GM23338 (cell line): ENCODE measurements at regions not wholly inside any gene's neighbourhood (a gene's known extent, or its start where the extent isn't known, plus 50 kb on each side); places are given as distances from the start of the nearest gene placed in this dataset.

Experiments
- ATAC-seq: fragments of 200-7000 bp; cut with Tn5 transposase; 3 replicates; pipeline ENCODE4 v1.9.1; 2020
- DNase-seq: peaks from one replicate; pipeline ENCODE4 v3.0.0-alpha.2; 2015; ENCODE audit warnings: low spot score
- H2AFZ ChIP-seq: fragments of 200-600 bp; sonication (generic); 2 replicates; pipeline ENCODE4 v1.8.0; 2016; ENCODE audit warnings: antibody characterized with exemption, mild to moderate bottlenecking, moderate library complexity
- H3F3A ChIP-seq: fragments of 200-600 bp; sonication (generic); replicated peaks from 2 replicates; pipeline ENCODE4 v1.8.0; 2017; ENCODE audit warnings: antibody characterized with exemption, mixed run types, low read depth
- H3K27ac ChIP-seq: fragments of 200-600 bp; sonication (generic); 2 replicates; pipeline ENCODE4 v1.6.1; 2016; ENCODE audit warnings: low read depth
- H3K27me3 ChIP-seq: fragments of 200-600 bp; sonication (generic); 2 replicates; pipeline ENCODE4 v1.8.0; 2016; ENCODE audit warnings: mild to moderate bottlenecking, mixed run types, moderate library complexity; ENCODE audit not compliant: insufficient read depth
- H3K36me3 ChIP-seq: fragments of 200-600 bp; sonication (generic); 2 replicates; pipeline ENCODE4 v1.8.0; 2016; ENCODE audit warnings: mild to moderate bottlenecking; ENCODE audit not compliant: insufficient read depth
- H3K4me1 ChIP-seq: fragments of 200-600 bp; sonication (generic); 2 replicates; pipeline ENCODE4 v1.8.0; 2016; ENCODE audit warnings: mild to moderate bottlenecking, moderate library complexity; ENCODE audit not compliant: insufficient read depth
- H3K4me2 ChIP-seq: fragments of 200-600 bp; sonication (generic); 2 replicates; pipeline ENCODE4 v1.7.1; 2017; ENCODE audit warnings: mixed run types
- H3K4me3 ChIP-seq: fragments of 200-600 bp; sonication (generic); 2 replicates; pipeline ENCODE4 v1.6.1; 2016; ENCODE audit warnings: mixed run types
- H3K79me2 ChIP-seq: fragments of 200-600 bp; sonication (generic); replicated peaks from 2 replicates; pipeline ENCODE4 v1.8.0; 2017; ENCODE audit warnings: mild to moderate bottlenecking; ENCODE audit not compliant: insufficient read depth
- H3K9me2 ChIP-seq: fragments of 200-600 bp; sonication (generic); 2 replicates; pipeline ENCODE4 v1.8.0; 2017; ENCODE audit not compliant: insufficient read depth
- H4K20me1 ChIP-seq: fragments of 200-600 bp; sonication (generic); replicated peaks from 2 replicates; pipeline ENCODE4 v1.8.0; 2017; ENCODE audit warnings: mild to moderate bottlenecking; ENCODE audit not compliant: insufficient read depth
- H3K27ac Mint-ChIP-seq: 2 replicates; pipeline ENCODE4 v1.8.0; 2020; ENCODE audit warnings: inconsistent platforms, mild to moderate bottlenecking, moderate library complexity, mixed read lengths
- H3K27me3 Mint-ChIP-seq: 3 replicates; pipeline ENCODE4 v1.8.0; 2022; ENCODE audit warnings: low read depth, mild to moderate bottlenecking, moderate library complexity, mixed read lengths, inconsistent platforms; ENCODE audit not compliant: insufficient read depth, poor library complexity
- H3K36me3 Mint-ChIP-seq: 3 replicates; pipeline ENCODE4 v1.8.0; 2021; ENCODE audit warnings: low read depth, mild to moderate bottlenecking, inconsistent platforms, moderate library complexity, mixed read lengths
- H3K4me1 Mint-ChIP-seq: 3 replicates; pipeline ENCODE4 v1.8.0; 2020; ENCODE audit warnings: mild to moderate bottlenecking, inconsistent platforms, mixed read lengths
- H3K4me3 Mint-ChIP-seq: 3 replicates; pipeline ENCODE4 v1.8.0; 2021; ENCODE audit warnings: moderate library complexity, mild to moderate bottlenecking, inconsistent platforms, mixed read lengths
- H3K9me3 Mint-ChIP-seq: 3 replicates; pipeline ENCODE4 v1.8.0; 2020; ENCODE audit warnings: moderate library complexity, mild to moderate bottlenecking, inconsistent platforms, mixed read lengths
- CREB1 ChIP-seq: fragments of 250-450 bp; sonication (Bioruptor Pico); IDR thresholded peaks from 2 replicates; pipeline ENCODE4 v1.5.0; 2020; ENCODE audit warnings: low read depth, mild to moderate bottlenecking, moderate library complexity
- EZH2 ChIP-seq: fragments of 200-600 bp; sonication (generic); IDR thresholded peaks from one replicate; pipeline ENCODE4 v1.8.0; 2017; ENCODE audit warnings: antibody characterized with exemption, mild to moderate bottlenecking, low read depth; ENCODE audit not compliant: unreplicated experiment
- EZH2phosphoT487 ChIP-seq: fragments of 200-600 bp; sonication (generic); IDR thresholded peaks from one replicate; pipeline ENCODE4 v1.8.1; 2018; ENCODE audit warnings: antibody characterized with exemption; ENCODE audit not compliant: unreplicated experiment
- JUNB ChIP-seq: IDR thresholded peaks from one replicate; pipeline ENCODE4 v1.6.1; 2016; ENCODE audit warnings: antibody characterized with exemption; ENCODE audit not compliant: unreplicated experiment
- NANOG ChIP-seq: IDR thresholded peaks from 2 replicates; pipeline ENCODE4 v1.6.1; 2016; ENCODE audit warnings: antibody characterized with exemption, borderline replicate concordance
- POLR2AphosphoS5 ChIP-seq: IDR thresholded peaks from 2 replicates; pipeline ENCODE4 v1.6.1; 2016; ENCODE audit warnings: antibody characterized with exemption, low read depth
- STAT1 ChIP-seq: IDR thresholded peaks from one replicate; pipeline ENCODE4 v1.6.1; 2016; ENCODE audit warnings: antibody characterized with exemption; ENCODE audit not compliant: unreplicated experiment
- ZNF114 ChIP-seq: fragments of 250-450 bp; sonication (Bioruptor Pico); IDR thresholded peaks from 2 replicates; pipeline ENCODE4 v1.5.0; 2020; ENCODE audit warnings: mild to moderate bottlenecking, moderate library complexity
- ZNF331 ChIP-seq: fragments of 250-450 bp; sonication (Bioruptor Pico); IDR thresholded peaks from 2 replicates; pipeline ENCODE4 v1.5.0; 2020; ENCODE audit warnings: low read depth, mild to moderate bottlenecking, moderate library complexity
- TF ChIP-seq, protein P1 (sequence below): fragments of 250-450 bp; sonication (Bioruptor Pico); IDR thresholded peaks from 2 replicates; pipeline ENCODE4 v1.5.0; 2020; ENCODE audit warnings: mild to moderate bottlenecking, moderate library complexity
- TF ChIP-seq, protein P2 (sequence below): IDR thresholded peaks from one replicate; pipeline ENCODE4 v1.6.1; 2018; ENCODE audit warnings: antibody characterized with exemption; ENCODE audit not compliant: unreplicated experiment
- TF ChIP-seq, protein P3 (sequence below), 2 experiments: fragments of 200-600 bp in 1 of 2; sonication (generic) in 1 of 2; conservative IDR thresholded peaks; 2 replicates each; pipeline versions ENCODE4 v1.5.1 to v1.6.1; 2016 to 2017; ENCODE audit warnings: antibody characterized with exemption in 2 of 2, low read depth in 2 of 2, mild to moderate bottlenecking in 2 of 2, moderate library complexity in 1 of 2
- TF ChIP-seq, protein P4 (sequence below): IDR thresholded peaks from 2 replicates; pipeline ENCODE4 v1.6.1; 2016; ENCODE audit warnings: antibody characterized with exemption

DNA sequence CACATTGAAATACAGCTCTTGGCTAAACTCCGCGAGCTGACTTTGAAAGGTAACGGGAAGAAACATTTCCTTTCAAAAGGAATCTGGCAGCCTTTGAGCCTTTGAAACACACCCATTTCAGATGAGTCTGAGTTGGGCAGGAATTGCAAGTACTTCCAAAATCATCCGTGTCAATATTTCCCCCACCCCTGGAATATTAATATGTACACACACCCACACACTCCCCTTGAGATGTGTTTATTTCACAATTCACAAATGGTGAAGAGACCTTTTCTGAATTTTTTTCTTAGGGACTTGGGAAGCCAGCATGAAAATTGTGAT, 438.7 kb upstream of the NRP1 start:
- H3K4me2 ChIP-seq, result peak overlapping the region; percentile 20
- H3K36me3 ChIP-seq, result no peaks in the 10 kb centered on the region
- H3K27ac Mint-ChIP-seq, result peak overlapping the region; percentile 47; the same call in 1 of the 2 replicates
- TF ChIP-seq EZH2phosphoT487 (no peak), EZH2 (no peak), NANOG (no peak), ZNF331 (CRISPR knock-in tag) (no peak), CREB1 (CRISPR knock-in tag) (no peak), POLR2AphosphoS5 (no peak), ZNF114 (CRISPR knock-in tag) (no peak), JUNB (no peak), STAT1 (no peak)
- TF ChIP-seq, protein P1, sequence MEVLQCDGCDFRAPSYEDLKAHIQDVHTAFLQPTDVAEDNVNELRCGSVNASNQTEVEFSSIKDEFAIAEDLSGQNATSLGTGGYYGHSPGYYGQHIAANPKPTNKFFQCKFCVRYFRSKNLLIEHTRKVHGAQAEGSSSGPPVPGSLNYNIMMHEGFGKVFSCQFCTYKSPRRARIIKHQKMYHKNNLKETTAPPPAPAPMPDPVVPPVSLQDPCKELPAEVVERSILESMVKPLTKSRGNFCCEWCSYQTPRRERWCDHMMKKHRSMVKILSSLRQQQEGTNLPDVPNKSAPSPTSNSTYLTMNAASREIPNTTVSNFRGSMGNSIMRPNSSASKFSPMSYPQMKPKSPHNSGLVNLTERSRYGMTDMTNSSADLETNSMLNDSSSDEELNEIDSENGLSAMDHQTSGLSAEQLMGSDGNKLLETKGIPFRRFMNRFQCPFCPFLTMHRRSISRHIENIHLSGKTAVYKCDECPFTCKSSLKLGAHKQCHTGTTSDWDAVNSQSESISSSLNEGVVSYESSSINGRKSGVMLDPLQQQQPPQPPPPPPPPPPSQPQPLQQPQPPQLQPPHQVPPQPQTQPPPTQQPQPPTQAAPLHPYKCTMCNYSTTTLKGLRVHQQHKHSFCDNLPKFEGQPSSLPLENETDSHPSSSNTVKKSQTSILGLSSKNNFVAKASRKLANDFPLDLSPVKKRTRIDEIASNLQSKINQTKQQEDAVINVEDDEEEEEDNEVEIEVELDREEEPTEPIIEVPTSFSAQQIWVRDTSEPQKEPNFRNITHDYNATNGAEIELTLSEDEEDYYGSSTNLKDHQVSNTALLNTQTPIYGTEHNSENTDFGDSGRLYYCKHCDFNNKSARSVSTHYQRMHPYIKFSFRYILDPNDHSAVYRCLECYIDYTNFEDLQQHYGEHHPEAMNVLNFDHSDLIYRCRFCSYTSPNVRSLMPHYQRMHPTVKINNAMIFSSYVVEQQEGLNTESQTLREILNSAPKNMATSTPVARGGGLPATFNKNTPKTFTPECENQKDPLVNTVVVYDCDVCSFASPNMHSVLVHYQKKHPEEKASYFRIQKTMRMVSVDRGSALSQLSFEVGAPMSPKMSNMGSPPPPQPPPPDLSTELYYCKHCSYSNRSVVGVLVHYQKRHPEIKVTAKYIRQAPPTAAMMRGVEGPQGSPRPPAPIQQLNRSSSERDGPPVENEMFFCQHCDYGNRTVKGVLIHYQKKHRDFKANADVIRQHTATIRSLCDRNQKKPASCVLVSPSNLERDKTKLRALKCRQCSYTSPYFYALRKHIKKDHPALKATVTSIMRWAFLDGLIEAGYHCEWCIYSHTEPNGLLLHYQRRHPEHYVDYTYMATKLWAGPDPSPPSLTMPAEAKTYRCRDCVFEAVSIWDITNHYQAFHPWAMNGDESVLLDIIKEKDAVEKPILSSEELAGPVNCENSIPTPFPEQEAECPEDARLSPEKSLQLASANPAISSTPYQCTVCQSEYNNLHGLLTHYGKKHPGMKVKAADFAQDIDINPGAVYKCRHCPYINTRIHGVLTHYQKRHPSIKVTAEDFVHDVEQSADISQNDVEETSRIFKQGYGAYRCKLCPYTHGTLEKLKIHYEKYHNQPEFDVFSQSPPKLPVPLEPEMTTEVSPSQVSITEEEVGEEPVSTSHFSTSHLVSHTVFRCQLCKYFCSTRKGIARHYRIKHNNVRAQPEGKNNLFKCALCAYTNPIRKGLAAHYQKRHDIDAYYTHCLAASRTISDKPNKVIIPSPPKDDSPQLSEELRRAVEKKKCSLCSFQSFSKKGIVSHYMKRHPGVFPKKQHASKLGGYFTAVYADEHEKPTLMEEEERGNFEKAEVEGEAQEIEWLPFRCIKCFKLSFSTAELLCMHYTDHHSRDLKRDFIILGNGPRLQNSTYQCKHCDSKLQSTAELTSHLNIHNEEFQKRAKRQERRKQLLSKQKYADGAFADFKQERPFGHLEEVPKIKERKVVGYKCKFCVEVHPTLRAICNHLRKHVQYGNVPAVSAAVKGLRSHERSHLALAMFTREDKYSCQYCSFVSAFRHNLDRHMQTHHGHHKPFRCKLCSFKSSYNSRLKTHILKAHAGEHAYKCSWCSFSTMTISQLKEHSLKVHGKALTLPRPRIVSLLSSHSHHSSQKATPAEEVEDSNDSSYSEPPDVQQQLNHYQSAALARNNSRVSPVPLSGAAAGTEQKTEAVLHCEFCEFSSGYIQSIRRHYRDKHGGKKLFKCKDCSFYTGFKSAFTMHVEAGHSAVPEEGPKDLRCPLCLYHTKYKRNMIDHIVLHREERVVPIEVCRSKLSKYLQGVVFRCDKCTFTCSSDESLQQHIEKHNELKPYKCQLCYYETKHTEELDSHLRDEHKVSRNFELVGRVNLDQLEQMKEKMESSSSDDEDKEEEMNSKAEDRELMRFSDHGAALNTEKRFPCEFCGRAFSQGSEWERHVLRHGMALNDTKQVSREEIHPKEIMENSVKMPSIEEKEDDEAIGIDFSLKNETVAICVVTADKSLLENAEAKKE (CRISPR knock-in tag), result no peak
- TF ChIP-seq, protein P2, sequence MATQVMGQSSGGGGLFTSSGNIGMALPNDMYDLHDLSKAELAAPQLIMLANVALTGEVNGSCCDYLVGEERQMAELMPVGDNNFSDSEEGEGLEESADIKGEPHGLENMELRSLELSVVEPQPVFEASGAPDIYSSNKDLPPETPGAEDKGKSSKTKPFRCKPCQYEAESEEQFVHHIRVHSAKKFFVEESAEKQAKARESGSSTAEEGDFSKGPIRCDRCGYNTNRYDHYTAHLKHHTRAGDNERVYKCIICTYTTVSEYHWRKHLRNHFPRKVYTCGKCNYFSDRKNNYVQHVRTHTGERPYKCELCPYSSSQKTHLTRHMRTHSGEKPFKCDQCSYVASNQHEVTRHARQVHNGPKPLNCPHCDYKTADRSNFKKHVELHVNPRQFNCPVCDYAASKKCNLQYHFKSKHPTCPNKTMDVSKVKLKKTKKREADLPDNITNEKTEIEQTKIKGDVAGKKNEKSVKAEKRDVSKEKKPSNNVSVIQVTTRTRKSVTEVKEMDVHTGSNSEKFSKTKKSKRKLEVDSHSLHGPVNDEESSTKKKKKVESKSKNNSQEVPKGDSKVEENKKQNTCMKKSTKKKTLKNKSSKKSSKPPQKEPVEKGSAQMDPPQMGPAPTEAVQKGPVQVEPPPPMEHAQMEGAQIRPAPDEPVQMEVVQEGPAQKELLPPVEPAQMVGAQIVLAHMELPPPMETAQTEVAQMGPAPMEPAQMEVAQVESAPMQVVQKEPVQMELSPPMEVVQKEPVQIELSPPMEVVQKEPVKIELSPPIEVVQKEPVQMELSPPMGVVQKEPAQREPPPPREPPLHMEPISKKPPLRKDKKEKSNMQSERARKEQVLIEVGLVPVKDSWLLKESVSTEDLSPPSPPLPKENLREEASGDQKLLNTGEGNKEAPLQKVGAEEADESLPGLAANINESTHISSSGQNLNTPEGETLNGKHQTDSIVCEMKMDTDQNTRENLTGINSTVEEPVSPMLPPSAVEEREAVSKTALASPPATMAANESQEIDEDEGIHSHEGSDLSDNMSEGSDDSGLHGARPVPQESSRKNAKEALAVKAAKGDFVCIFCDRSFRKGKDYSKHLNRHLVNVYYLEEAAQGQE, result no peak
- TF ChIP-seq, protein P3, sequence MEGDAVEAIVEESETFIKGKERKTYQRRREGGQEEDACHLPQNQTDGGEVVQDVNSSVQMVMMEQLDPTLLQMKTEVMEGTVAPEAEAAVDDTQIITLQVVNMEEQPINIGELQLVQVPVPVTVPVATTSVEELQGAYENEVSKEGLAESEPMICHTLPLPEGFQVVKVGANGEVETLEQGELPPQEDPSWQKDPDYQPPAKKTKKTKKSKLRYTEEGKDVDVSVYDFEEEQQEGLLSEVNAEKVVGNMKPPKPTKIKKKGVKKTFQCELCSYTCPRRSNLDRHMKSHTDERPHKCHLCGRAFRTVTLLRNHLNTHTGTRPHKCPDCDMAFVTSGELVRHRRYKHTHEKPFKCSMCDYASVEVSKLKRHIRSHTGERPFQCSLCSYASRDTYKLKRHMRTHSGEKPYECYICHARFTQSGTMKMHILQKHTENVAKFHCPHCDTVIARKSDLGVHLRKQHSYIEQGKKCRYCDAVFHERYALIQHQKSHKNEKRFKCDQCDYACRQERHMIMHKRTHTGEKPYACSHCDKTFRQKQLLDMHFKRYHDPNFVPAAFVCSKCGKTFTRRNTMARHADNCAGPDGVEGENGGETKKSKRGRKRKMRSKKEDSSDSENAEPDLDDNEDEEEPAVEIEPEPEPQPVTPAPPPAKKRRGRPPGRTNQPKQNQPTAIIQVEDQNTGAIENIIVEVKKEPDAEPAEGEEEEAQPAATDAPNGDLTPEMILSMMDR (conservative IDR thresholded peaks at IDR 0.05; ENCODE audit: low read depth in 2 of 2), result no peak
- TF ChIP-seq, protein P4, sequence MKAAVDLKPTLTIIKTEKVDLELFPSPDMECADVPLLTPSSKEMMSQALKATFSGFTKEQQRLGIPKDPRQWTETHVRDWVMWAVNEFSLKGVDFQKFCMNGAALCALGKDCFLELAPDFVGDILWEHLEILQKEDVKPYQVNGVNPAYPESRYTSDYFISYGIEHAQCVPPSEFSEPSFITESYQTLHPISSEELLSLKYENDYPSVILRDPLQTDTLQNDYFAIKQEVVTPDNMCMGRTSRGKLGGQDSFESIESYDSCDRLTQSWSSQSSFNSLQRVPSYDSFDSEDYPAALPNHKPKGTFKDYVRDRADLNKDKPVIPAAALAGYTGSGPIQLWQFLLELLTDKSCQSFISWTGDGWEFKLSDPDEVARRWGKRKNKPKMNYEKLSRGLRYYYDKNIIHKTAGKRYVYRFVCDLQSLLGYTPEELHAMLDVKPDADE, result no peak
- no peak overlapping the region for H3K4me3 ChIP-seq
- peaks cover 15% of the 10 kb centered on the region; the same call in 1 of the 2 replicates for H3F3A ChIP-seq
- ATAC-seq (no peak), DNase-seq (no peak)
- peaks cover 26% of the 10 kb centered on the region for H3K4me1 Mint-ChIP-seq
- peaks cover 3% of the 10 kb centered on the region for H3K27me3 Mint-ChIP-seq
- H3K4me3 Mint-ChIP-seq, result no peak overlapping the region
- no peak overlapping the region for H2AFZ ChIP-seq
- no peaks in the 10 kb centered on the region; the same call in 2 of the 3 replicates for H3K36me3 Mint-ChIP-seq
- peaks cover 26% of the 10 kb centered on the region for H3K4me1 ChIP-seq
- H3K27ac ChIP-seq, result peak overlapping the region; percentile 86
- H4K20me1 ChIP-seq, result no peaks in the 10 kb centered on the region
- H3K79me2 ChIP-seq, result no peaks in the 10 kb centered on the region
- H3K9me2 ChIP-seq, result peaks cover 35% of the 10 kb centered on the region
- H3K9me3 Mint-ChIP-seq, result no peaks in the 10 kb centered on the region
- no peaks in the 10 kb centered on the region for H3K27me3 ChIP-seq
